PC-9 (cell line): ENCODE measurements at regions not wholly inside any gene's neighbourhood (a gene's known extent, or its start where the extent isn't known, plus 50 kb on each side); places are given as distances from the start of the nearest gene placed in this dataset.

Source experiments
- BruUV-seq: library from RNA; stranded (reverse); fragments of 400-500 nt; replicated peaks from 2 replicates; lab custom pipeline; 2021; lab: Mats Ljungman, UMichigan
- CTCF ChIA-PET: fragments of 300-600 bp; sonication (Branson Sonifier 250); formaldehyde crosslinking; loops from one replicate; lab custom pipeline; 2022; ENCODE audit warnings: antibody characterized with exemption; lab: Charles Lee
- POLR2A ChIA-PET: fragments of 300-600 bp; sonication (Branson Sonifier 250); formaldehyde crosslinking; loops from one replicate; lab custom pipeline; 2022; ENCODE audit warnings: antibody characterized with exemption; ENCODE audit not compliant: unreplicated experiment; lab: Charles Lee
- DNase-seq, 2 experiments: peaks; one replicate each; pipeline versions ENCODE4 v3.0.0 to v3.0.0-alpha.2; 2015 to 2022; ENCODE audit warnings: mixed read lengths in 1 of 2
- H2AFZ ChIP-seq: fragments of 200-600 bp; sonication (generic); 2 replicates; pipeline ENCODE4 v1.8.1; 2017; ENCODE audit warnings: antibody characterized with exemption
- H3F3A ChIP-seq: fragments of 200-600 bp; sonication (generic); 2 replicates; pipeline ENCODE4 v1.8.1; 2017; ENCODE audit warnings: antibody characterized with exemption, mild to moderate bottlenecking, low read depth; ENCODE audit not compliant: insufficient read depth
- H3K27ac ChIP-seq: fragments of 200-600 bp; sonication (generic); 2 replicates; pipeline ENCODE4 v1.6.1; 2016; ENCODE audit warnings: mixed run types
- H3K27me3 ChIP-seq: fragments of 200-600 bp; sonication (generic); 2 replicates; pipeline ENCODE4 v1.6.1; 2016; ENCODE audit warnings: low read depth, mixed run types; ENCODE audit not compliant: insufficient read depth
- H3K36me3 ChIP-seq: fragments of 200-600 bp; sonication (generic); 2 replicates; pipeline ENCODE4 v1.6.1; 2016; ENCODE audit warnings: low read depth, mixed run types
- H3K4me1 ChIP-seq: fragments of 200-600 bp; sonication (generic); replicated peaks from 2 replicates; pipeline ENCODE4 v1.6.1; 2016; ENCODE audit warnings: mixed run types; ENCODE audit not compliant: insufficient read depth
- H3K4me2 ChIP-seq: fragments of 200-600 bp; sonication (generic); 2 replicates; pipeline ENCODE4 v1.6.1; 2017; ENCODE audit warnings: mixed run types
- H3K4me3 ChIP-seq: fragments of 200-600 bp; sonication (generic); 2 replicates; pipeline ENCODE4 v1.6.1; 2016; ENCODE audit warnings: mixed run types
- H3K79me2 ChIP-seq: fragments of 200-600 bp; sonication (generic); 2 replicates; pipeline ENCODE4 v1.6.1; 2017; ENCODE audit warnings: low read depth, mixed run types
- H3K9me2 ChIP-seq: fragments of 200-600 bp; sonication (generic); 2 replicates; pipeline ENCODE4 v1.8.1; 2017; ENCODE audit warnings: mild to moderate bottlenecking; ENCODE audit not compliant: insufficient read depth
- H3K9me3 ChIP-seq: fragments of 200-600 bp; sonication (generic); 2 replicates; pipeline ENCODE4 v1.8.1; 2016; ENCODE audit warnings: low read depth; ENCODE audit not compliant: insufficient read depth
- H4K20me1 ChIP-seq: fragments of 200-600 bp; sonication (generic); 2 replicates; pipeline ENCODE4 v1.8.1; 2017; ENCODE audit not compliant: insufficient read depth
- CTCF ChIP-seq: fragments of 200-600 bp; sonication (generic); conservative IDR thresholded peaks from 2 replicates; pipeline ENCODE4 v1.6.1; 2017; ENCODE audit warnings: mixed run types, antibody characterized with exemption, mild to moderate bottlenecking, moderate library complexity
- EZH2 ChIP-seq: fragments of 200-600 bp; sonication (generic); IDR thresholded peaks from 2 replicates; pipeline ENCODE4 v1.8.0; 2017; ENCODE audit warnings: antibody characterized with exemption, low read depth
- intact Hi-C: fragments of 100-400 bp; cut with micrococcal nuclease; formaldehyde crosslinking; loops from one replicate; pipeline ENCODE4 v1.10.0; 2022; ENCODE audit not compliant: unreplicated experiment

DNA sequence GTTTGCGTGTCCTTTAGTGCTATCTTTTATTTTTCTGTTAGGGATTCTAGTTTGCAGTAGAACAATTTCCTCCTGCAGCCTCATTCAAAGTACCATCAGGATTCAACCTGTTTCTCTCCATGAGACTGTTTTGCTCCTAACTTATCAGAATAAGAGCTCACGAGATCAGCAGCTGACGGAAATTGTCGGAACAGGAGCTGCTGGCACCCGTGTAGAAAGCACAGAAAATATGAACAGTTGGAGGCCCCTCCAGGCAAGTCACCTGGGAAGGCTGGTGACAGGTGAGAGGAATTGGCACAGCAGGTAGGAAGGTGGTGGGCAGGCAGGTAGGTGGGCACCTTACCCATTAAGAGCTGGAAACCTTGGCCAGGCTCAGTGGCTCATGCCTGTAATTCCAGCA lies 368.6 kb downstream of the CDH26 start:
- intact Hi-C loops: no loop called here
- H3K4me1 ChIP-seq: no peaks in the 10 kb centered on the region
- POLR2A ChIA-PET: no interaction called here
- no peak for DNase-seq
- H2AFZ ChIP-seq: no peak overlapping the region
- H3K4me3 ChIP-seq: no peak overlapping the region
- no TSS peak for BruUV-seq
- TF ChIP-seq EZH2: no peak
- TF ChIP-seq CTCF: no peak
- no peaks in the 10 kb centered on the region for H3K79me2 ChIP-seq
- H3K27me3 ChIP-seq: peaks cover 73% of the 10 kb centered on the region
- CTCF ChIA-PET: no interaction called here
- no peak overlapping the region for H3K4me2 ChIP-seq
- H3K27ac ChIP-seq: no peak overlapping the region
- no peaks in the 10 kb centered on the region for H3K9me2 ChIP-seq
- H3F3A ChIP-seq: no peaks in the 10 kb centered on the region
- no peaks in the 10 kb centered on the region for H3K9me3 ChIP-seq
- no peaks in the 10 kb centered on the region for H3K36me3 ChIP-seq
- no peaks in the 10 kb centered on the region for H4K20me1 ChIP-seq

DNA sequence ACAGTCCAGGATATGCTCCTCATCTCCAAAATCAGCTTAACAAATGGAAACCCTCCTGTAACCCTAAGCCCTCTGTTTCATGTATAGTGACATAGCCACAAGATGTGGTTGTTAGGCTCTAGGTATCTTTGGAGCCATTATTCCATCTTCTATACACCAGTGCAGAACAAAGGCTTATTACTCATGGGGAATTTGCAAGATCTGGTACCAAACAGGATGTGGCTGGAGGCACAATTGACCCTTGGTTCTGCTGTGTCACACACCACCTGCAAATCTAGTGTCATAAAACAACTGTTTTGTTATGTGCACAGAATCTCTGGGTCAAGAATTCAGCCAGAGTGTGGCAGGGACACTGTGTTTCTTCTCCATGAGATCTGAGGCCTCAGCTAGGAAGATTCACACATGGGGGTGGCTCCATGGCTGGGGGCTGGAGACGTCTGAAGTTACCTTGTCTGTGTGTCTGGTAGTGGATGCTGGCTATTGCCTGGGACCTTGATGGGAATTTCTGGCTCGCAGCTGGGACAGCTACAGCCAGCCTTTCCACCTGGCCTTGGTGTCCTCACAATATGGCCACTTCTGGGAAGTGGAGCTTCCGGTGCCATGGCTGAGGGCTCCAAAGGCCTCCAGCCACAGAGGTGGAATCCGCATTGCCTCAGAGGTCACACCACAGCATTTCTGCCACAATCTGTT lies 369.9 kb downstream of the CDH26 start:
- DNase-seq: no peak
- H3K27me3 ChIP-seq: peaks cover 75% of the 10 kb centered on the region
- H4K20me1 ChIP-seq: no peaks in the 10 kb centered on the region
- H3K9me3 ChIP-seq: no peaks in the 10 kb centered on the region
- no peak overlapping the region for H2AFZ ChIP-seq
- no TSS peak for BruUV-seq
- TF ChIP-seq EZH2 (no peak), CTCF (no peak)
- no peaks in the 10 kb centered on the region for H3K36me3 ChIP-seq
- no peaks in the 10 kb centered on the region for H3K4me1 ChIP-seq
- H3K79me2 ChIP-seq: no peaks in the 10 kb centered on the region
- H3K27ac ChIP-seq: no peak overlapping the region
- CTCF ChIA-PET: interaction anchor here (0.6 kb wide), 1 partner anchor 571 kb away, joined by 8 read pairs; no protein-coding TSS in a partner anchor
- POLR2A ChIA-PET: no interaction called here
- H3K9me2 ChIP-seq: no peaks in the 10 kb centered on the region
- H3K4me3 ChIP-seq: no peak overlapping the region
- H3K4me2 ChIP-seq: no peak overlapping the region
- intact Hi-C loops: no loop called here
- no peaks in the 10 kb centered on the region for H3F3A ChIP-seq

DNA sequence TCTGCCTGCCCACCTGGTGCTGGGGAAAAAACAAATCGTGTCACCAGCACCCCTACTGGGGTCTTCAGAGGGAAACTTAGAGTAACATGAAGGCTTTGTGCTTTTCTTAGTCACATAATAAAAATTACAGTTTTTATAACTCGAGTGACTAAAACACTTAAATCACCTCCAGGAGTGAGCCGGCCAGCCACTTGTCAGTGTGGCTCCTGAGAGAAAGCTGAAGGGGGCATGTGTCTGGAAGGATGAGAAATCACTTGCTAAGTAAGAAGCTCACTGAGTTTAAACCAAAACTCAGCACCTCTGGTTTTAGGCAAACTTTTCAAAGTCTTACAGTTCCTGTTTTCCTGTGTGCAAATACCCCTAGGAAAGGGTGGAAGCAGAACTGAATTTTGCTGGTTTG lies 372.2 kb downstream of the CDH26 start:
- Histone ChIP-seq H3K9me3 (no peaks in the 10 kb centered on the region), H3K4me3 (no peak overlapping the region), H3K4me1 (no peaks in the 10 kb centered on the region), H3K4me2 (no peak overlapping the region), H3K27me3 (peaks cover 75% of the 10 kb centered on the region), H3K36me3 (no peaks in the 10 kb centered on the region), H3K27ac (no peak overlapping the region), H2AFZ (no peak overlapping the region), H4K20me1 (no peaks in the 10 kb centered on the region), H3K79me2 (no peaks in the 10 kb centered on the region), H3K9me2 (no peaks in the 10 kb centered on the region), H3F3A (no peaks in the 10 kb centered on the region)
- TF ChIP-seq EZH2: no peak
- no peak for TF ChIP-seq CTCF
- ChIA-PET CTCF (no interaction called here), POLR2A (no interaction called here)
- BruUV-seq: no TSS peak
- DNase-seq: no peak
- intact Hi-C loops: no loop called here
